Body of pancreas (tissue), 4 donors: ENCODE measurements at regions not wholly inside any gene's neighbourhood (a gene's known extent, or its start where the extent isn't known, plus 50 kb on each side); places are given as distances from the start of the nearest gene placed in this dataset.
A peak's percentile ranks its signal among the peaks of the same experiment; 100 is the strongest.

Experiments
- ATAC-seq: fragments of 150-250 bp; one replicate; pipeline ENCODE4 v1.9.1; 2016
- DNase-seq, 4 donors: peaks; one replicate each; pipeline ENCODE4 v3.0.0-alpha.2; 2019
- H3K27ac ChIP-seq, 4 donors: fragments of 200-600 bp; sonication (generic); 1 replicate in 3 of 4; 2 replicates in 1 of 4; pipeline versions ENCODE4 v1.5.1 to v1.6.1; 2016 to 2019; ENCODE audit warnings: mild to moderate bottlenecking in 1 of 4, mixed read lengths in 1 of 4, moderate library complexity in 1 of 4
- H3K27me3 ChIP-seq, 2 donors: fragments of 200-600 bp; sonication (generic); one replicate each; pipeline ENCODE4 v1.6.0; 2016; ENCODE audit warnings: mild to moderate bottlenecking in 1 of 2
- H3K36me3 ChIP-seq, 2 donors: fragments of 200-600 bp; sonication (generic); replicated peaks in 1 of 2; 2 replicates each; pipeline ENCODE4 v1.5.1; 2016; ENCODE audit warnings: low read depth in 2 of 2; ENCODE audit not compliant: insufficient read depth in 1 of 2
- H3K4me1 ChIP-seq: fragments of 200-600 bp; sonication (generic); one replicate; pipeline ENCODE4 v1.6.0; 2016
- H3K4me3 ChIP-seq, 2 donors: fragments of 200-600 bp; sonication (generic); 1 replicate in 1 of 2; 2 replicates in 1 of 2; pipeline ENCODE4 v1.5.1; 2016 to 2019
- H3K9me3 ChIP-seq, 3 donors: fragments of 200-600 bp; sonication (generic); 1 replicate in 2 of 3; 2 replicates in 1 of 3; pipeline ENCODE4 v1.5.1; 2016
- CTCF ChIP-seq, 7 experiments: fragments of 450-650 bp in 4 of 7; fragments of 200-600 bp in 3 of 7; sonication (generic) in 3 of 7; IDR thresholded peaks; one replicate each; pipeline ENCODE4 v1.5.1; 2016 to 2019; ENCODE audit warnings: antibody characterized with exemption in 7 of 7
- POLR2A ChIP-seq, 3 donors: fragments of 450-650 bp; IDR thresholded peaks; one replicate each; pipeline ENCODE4 v1.6.1; 2016; ENCODE audit warnings: antibody characterized with exemption in 3 of 3, mild to moderate bottlenecking in 2 of 3
- WGBS, 2 donors: methylation state at CpG; one replicate each; pipeline ENCODE4 v1.1.5; 2017; 5-methylcytosine and 5-hydroxymethylcytosine counted together
- intact Hi-C: fragments of 100-400 bp; cut with DNase I; formaldehyde crosslinking; loops from one replicate; pipeline ENCODE4 v1.15.1; 2023

- peaks cover 9% of the 10 kb centered on the region for H3K4me1 ChIP-seq
- H3K27me3 ChIP-seq = no peaks in the 10 kb centered on the region
- H3K36me3 ChIP-seq = no peaks in the 10 kb centered on the region
- ATAC-seq = no peak
- intact Hi-C loops = no loop called here
- no peak for TF ChIP-seq CTCF (IDR thresholded peaks at IDR 0.05)
- TF ChIP-seq POLR2A (IDR thresholded peaks at IDR 0.05) = no peak
- 32 to 34% methylated on average over 6 of the region's 6 CpGs for WGBS, 2 donors
- no peak overlapping the region for H3K27ac ChIP-seq
- no peak for DNase-seq
- no peaks in the 10 kb centered on the region for H3K9me3 ChIP-seq
- H3K4me3 ChIP-seq = no peak overlapping the region
Measured at GRCh38 chr4:14695095-14695845, 307.0 kb upstream of the CPEB2 start.

- no peak overlapping the region for H3K4me3 ChIP-seq
- DNase-seq (no peak), ATAC-seq (no peak)
- TF ChIP-seq CTCF (IDR thresholded peaks at IDR 0.05) (no peak), POLR2A (IDR thresholded peaks at IDR 0.05) (no peak)
- no peaks in the 10 kb centered on the region for H3K36me3 ChIP-seq
- no peaks in the 10 kb centered on the region for H3K27me3 ChIP-seq
- H3K27ac ChIP-seq = peak overlapping the region; percentile 22 to 70 (median 42)
- H3K4me1 ChIP-seq = peaks cover 32% of the 10 kb centered on the region
- intact Hi-C loops = no loop called here
- H3K9me3 ChIP-seq = no peaks in the 10 kb centered on the region
Measured at GRCh38 chr4:14700083-14700482, 302.2 kb upstream of the CPEB2 start.

DNA sequence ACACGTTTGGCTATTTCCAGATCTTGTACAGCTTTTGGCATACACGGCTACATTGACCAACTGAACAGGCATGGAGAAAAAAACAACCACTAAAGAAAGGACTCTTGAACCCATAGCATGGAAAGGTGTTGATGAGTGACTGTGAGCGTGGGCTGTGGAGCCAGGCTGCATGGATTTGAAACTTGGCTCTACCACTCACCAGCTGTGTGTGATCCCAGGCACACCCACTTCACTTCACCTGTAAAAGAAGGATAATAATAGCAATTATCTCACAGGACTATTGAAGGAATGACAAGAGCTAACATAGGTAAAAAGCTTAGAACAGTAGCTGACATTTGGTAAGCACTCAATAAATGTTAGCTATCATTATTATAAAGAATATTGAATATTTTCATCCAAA, 301.7 kb upstream of the CPEB2 start:
- intact Hi-C loops = no loop called here
- no peak for TF ChIP-seq POLR2A (IDR thresholded peaks at IDR 0.05)
- TF ChIP-seq CTCF (IDR thresholded peaks at IDR 0.05) = no peak
- DNase-seq = peak; percentile 64 to 81 (median 70)
- peak; percentile 84 for ATAC-seq
- Histone ChIP-seq H3K36me3 (no peaks in the 10 kb centered on the region), H3K4me1 (peaks cover 30% of the 10 kb centered on the region), H3K27ac (peak overlapping the region; percentile 22 to 70 (median 42)), H3K4me3 (no peak overlapping the region), H3K9me3 (no peaks in the 10 kb centered on the region), H3K27me3 (no peaks in the 10 kb centered on the region)
- WGBS, 2 donors = 30 to 32% methylated on average over 3 of the region's 3 CpGs

GRCh38 chr4:14701389-14701788, 300.9 kb upstream of the CPEB2 start:
- Histone ChIP-seq H3K4me3 (no peak overlapping the region), H3K9me3 (no peaks in the 10 kb centered on the region), H3K4me1 (peaks cover 30% of the 10 kb centered on the region), H3K36me3 (no peaks in the 10 kb centered on the region), H3K27ac (peak overlapping the region; percentile 34 to 70 (median 49)), H3K27me3 (no peaks in the 10 kb centered on the region)
- 13 to 21% methylated on average over 2 of the region's 2 CpGs for WGBS, 2 donors
- no peak for TF ChIP-seq POLR2A (IDR thresholded peaks at IDR 0.05)
- no peak for TF ChIP-seq CTCF (IDR thresholded peaks at IDR 0.05)
- intact Hi-C loops = no loop called here
- DNase-seq (no peak), ATAC-seq (no peak)

DNA sequence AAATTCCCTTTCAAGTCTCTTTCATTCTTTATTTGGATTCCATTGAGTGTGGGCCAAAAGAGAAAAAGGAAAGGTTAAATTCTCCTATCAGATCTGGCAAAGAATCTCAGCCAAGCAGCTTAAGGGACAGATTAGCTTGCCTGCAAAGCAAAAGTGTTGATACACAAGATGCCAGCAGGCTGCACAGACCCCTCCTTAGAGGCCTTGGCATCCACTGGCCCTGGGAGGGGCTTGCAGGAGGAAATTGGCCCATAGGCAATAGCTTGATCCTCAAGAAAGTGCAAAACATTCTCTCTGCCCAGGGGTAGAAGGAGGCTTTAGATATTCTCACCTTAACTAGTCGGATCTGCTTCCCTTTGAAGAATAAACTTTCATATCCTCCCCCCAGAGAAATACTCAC, 300.4 kb upstream of the CPEB2 start:
- no peaks in the 10 kb centered on the region for H3K27me3 ChIP-seq
- ATAC-seq (peak; percentile 72), DNase-seq (peak; percentile 60 to 79 (median 72))
- TF ChIP-seq CTCF (IDR thresholded peaks at IDR 0.05) (no peak), POLR2A (IDR thresholded peaks at IDR 0.05) (no peak)
- peak overlapping the region in 3 of 4 donors; percentile 34 to 70 (median 56) for H3K27ac ChIP-seq
- no peak overlapping the region for H3K4me3 ChIP-seq
- 5 to 20% methylated on average over 1 of the region's 1 CpG for WGBS, 2 donors
- intact Hi-C loops = no loop called here
- H3K4me1 ChIP-seq = peaks cover 30% of the 10 kb centered on the region
- H3K9me3 ChIP-seq = no peaks in the 10 kb centered on the region
- no peaks in the 10 kb centered on the region for H3K36me3 ChIP-seq
